HG03342 (cell line): ENCODE measurements at regions not wholly inside any gene's neighbourhood (a gene's known extent, or its start where the extent isn't known, plus 50 kb on each side); places are given as distances from the start of the nearest gene placed in this dataset.

Source experiments
- ATAC-seq: cut with Tn5 transposase; IDR thresholded peaks from one replicate; pipeline ENCODE4 v1.9.1; 2021; ENCODE audit warnings: mild to moderate bottlenecking, moderate library complexity; ENCODE audit not compliant: unreplicated experiment

- ATAC-seq, result no peak
Observed at GRCh38 chr4:15362541-15362940, 65.3 kb upstream of the C1QTNF7 start.

- ATAC-seq, result no peak
Observed at GRCh38 chr4:15364183-15364582, 63.6 kb upstream of the C1QTNF7 start.

DNA sequence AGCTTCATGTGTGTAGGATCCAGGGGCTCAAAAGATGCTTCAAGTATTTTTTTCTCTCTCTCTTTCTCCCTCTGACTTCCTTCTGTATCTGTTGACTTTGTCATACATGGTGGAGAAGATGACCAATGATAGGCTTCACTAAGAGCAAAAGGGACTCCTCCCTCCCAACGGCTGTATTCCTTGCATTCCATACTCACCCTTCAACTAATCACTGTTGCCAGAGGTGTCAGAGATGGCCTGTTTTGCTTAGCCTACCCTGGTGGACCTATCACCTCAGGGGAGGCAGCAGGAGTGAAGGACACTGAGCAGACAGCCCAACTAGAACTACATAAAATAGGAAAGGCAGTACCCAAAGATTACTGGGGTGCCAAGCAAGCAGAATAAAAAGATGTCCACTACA lies 62.2 kb upstream of the C1QTNF7 start:
- ATAC-seq, result no peak

GRCh38 chr4:15366721-15367120 lies 61.1 kb upstream of the C1QTNF7 start:
- no peak for ATAC-seq

GRCh38 chr4:15368856-15369255 lies 59.0 kb upstream of the C1QTNF7 start:
- ATAC-seq, result no peak

GRCh38 chr4:15370296-15370695 lies 57.5 kb upstream of the C1QTNF7 start:
- ATAC-seq, result no peak

DNA sequence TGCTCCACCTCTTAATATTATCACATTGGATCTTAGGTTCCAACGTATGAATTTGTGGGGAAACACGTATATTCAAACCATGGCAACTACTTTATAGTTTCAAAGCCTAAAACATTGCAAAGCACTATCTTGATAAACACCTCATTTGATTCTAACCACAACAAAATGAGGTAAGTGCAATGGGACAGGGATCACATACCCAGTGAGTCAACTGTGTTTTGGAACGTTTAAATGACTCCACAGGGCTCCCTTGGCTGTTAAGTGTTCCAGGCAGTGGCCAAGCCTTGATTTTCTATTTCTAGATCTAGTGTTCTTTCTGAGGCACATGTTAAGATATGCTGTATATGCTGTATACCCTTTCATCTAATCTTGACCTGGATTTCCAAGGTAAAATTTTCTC lies 54.5 kb upstream of the C1QTNF7 start:
- no peak for ATAC-seq

- no peak for ATAC-seq
Observed at GRCh38 chr4:15374656-15375055, 53.2 kb upstream of the C1QTNF7 start.

DNA sequence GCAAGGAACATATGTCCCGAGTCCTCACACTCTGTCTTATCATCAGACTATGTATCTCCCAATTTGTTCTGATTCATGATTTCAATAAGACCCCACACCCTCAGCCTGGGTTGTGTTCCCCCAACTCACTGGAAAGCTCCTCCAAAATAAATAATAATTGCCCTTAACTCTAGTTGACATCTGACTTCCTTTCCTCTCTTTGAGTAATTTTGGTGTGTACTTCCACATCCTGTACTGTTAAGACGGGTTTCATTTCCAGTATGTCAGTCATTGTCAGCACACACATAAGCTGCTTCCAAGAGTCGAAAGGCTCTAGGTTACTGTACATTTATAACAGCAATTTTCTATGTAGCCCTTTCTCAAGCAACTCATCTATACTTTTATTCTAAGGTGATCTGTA lies 52.2 kb upstream of the C1QTNF7 start:
- peak; percentile 52 for ATAC-seq

DNA sequence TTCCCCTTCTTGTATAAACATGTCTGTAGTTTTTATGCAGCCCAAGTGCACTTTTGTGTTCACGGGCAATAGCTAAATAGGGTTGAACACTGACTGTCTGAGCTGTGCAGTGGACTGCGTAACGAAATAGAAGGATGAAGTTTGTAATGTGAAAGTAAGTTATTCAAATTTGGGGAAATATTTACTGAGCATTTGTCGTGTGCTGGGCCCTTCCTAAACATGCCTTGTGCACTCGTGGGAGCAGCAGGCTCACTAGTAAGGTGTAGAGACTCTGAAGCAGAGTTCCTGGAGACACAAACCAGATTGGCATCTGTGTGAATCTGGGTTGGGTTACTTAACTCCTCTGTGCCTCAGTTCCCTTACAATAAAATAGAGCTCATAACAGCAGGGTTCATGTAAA lies 51.7 kb upstream of the C1QTNF7 start:
- ATAC-seq, result no peak

- ATAC-seq, result no peak
Observed at GRCh38 chr4:15376594-15376993, 51.2 kb upstream of the C1QTNF7 start.
